HepG2 (cell line): ENCODE measurements at regions not wholly inside any gene's neighbourhood (a gene's known extent, or its start where the extent isn't known, plus 50 kb on each side); places are given as distances from the start of the nearest gene placed in this dataset.

ENCODE experiments used
- CTCF ChIP-seq: sonication (generic); formaldehyde crosslinking; IDR thresholded peaks from 2 replicates; pipeline ENCODE4 v1.5.0; 2020; ENCODE audit warnings: mild to moderate bottlenecking, missing genetic modification reagents, moderate library complexity
- HNF1B ChIP-seq: sonication (generic); formaldehyde crosslinking; IDR thresholded peaks from 2 replicates; pipeline ENCODE4 v1.5.1; 2020; ENCODE audit warnings: mild to moderate bottlenecking, moderate library complexity, missing genetic modification reagents
- ISL2 ChIP-seq: sonication (generic); formaldehyde crosslinking; IDR thresholded peaks from 2 replicates; pipeline ENCODE4 v1.5.0; 2020; ENCODE audit warnings: missing genetic modification reagents
- MED1 ChIP-seq: sonication (generic); formaldehyde crosslinking; IDR thresholded peaks from 2 replicates; pipeline ENCODE4 v1.4.0; 2020; ENCODE audit warnings: missing genetic modification reagents
- MEIS1 ChIP-seq: sonication (generic); formaldehyde crosslinking; IDR thresholded peaks from 2 replicates; pipeline ENCODE4 v1.9.0; 2021; ENCODE audit warnings: mild to moderate bottlenecking, missing genetic modification reagents, moderate library complexity, borderline replicate concordance
- SOX5 ChIP-seq: IDR thresholded peaks from 2 replicates; pipeline ENCODE4 v1.6.1; 2016; ENCODE audit warnings: borderline replicate concordance
- TCF7 ChIP-seq: sonication (generic); IDR thresholded peaks from 2 replicates; pipeline ENCODE4 v1.6.1; 2016; ENCODE audit warnings: antibody characterized with exemption, low read depth
- TEAD3 ChIP-seq: optimal IDR thresholded peaks from 2 replicates; pipeline ENCODE3; 2016; ENCODE audit warnings: borderline replicate concordance
- TFAP4 ChIP-seq: sonication (generic); IDR thresholded peaks from 2 replicates; pipeline ENCODE4 v1.6.1; 2016; ENCODE audit warnings: low read depth, borderline replicate concordance
- ZNF441 ChIP-seq: sonication (generic); formaldehyde crosslinking; IDR thresholded peaks from 2 replicates; pipeline ENCODE4 v1.7.0; 2021; ENCODE audit warnings: missing genetic modification reagents, borderline replicate concordance
- ZNF501 ChIP-seq: sonication (generic); formaldehyde crosslinking; IDR thresholded peaks from 2 replicates; pipeline ENCODE4 v1.5.1; 2020; ENCODE audit warnings: mild to moderate bottlenecking, moderate library complexity, missing genetic modification reagents
- ZNF512 ChIP-seq: sonication (generic); formaldehyde crosslinking; IDR thresholded peaks from 2 replicates; pipeline ENCODE4 v1.4.0; 2020; ENCODE audit warnings: mild to moderate bottlenecking, missing genetic modification reagents
- ZNF598 ChIP-seq: sonication (generic); formaldehyde crosslinking; IDR thresholded peaks from 2 replicates; pipeline ENCODE4 v1.5.1; 2020; ENCODE audit warnings: mild to moderate bottlenecking, missing genetic modification reagents, borderline replicate concordance
- TF ChIP-seq, protein P1 (sequence below): sonication (generic); formaldehyde crosslinking; IDR thresholded peaks from 2 replicates; pipeline ENCODE4 v1.5.1; 2020; ENCODE audit warnings: mild to moderate bottlenecking, missing genetic modification reagents, moderate library complexity
- TF ChIP-seq, protein P2 (sequence below): sonication (generic); formaldehyde crosslinking; IDR thresholded peaks from 2 replicates; pipeline ENCODE4 v1.4.0; 2020; ENCODE audit warnings: missing genetic modification reagents

GRCh38 chr2:181803903-181804799 lies 87.4 kb upstream of the ITPRID2 start (continued):
- TF ChIP-seq TEAD3 (CRISPR knock-in tag) = peak; percentile 61
- peak; percentile 9; the same call in 1 of the 2 replicates for TF ChIP-seq TCF7
- TF ChIP-seq SOX5 = peak; percentile 63
- peak; percentile 56; the same call in 1 of the 2 replicates for TF ChIP-seq ZNF598 (CRISPR knock-in tag)
- TF ChIP-seq MED1 (CRISPR knock-in tag) = peak; percentile 57; the same call in 1 of the 2 replicates
- TF ChIP-seq HNF1B (CRISPR knock-in tag) = peak; percentile 35; the same call in 1 of the 2 replicates
- TF ChIP-seq, protein P1, sequence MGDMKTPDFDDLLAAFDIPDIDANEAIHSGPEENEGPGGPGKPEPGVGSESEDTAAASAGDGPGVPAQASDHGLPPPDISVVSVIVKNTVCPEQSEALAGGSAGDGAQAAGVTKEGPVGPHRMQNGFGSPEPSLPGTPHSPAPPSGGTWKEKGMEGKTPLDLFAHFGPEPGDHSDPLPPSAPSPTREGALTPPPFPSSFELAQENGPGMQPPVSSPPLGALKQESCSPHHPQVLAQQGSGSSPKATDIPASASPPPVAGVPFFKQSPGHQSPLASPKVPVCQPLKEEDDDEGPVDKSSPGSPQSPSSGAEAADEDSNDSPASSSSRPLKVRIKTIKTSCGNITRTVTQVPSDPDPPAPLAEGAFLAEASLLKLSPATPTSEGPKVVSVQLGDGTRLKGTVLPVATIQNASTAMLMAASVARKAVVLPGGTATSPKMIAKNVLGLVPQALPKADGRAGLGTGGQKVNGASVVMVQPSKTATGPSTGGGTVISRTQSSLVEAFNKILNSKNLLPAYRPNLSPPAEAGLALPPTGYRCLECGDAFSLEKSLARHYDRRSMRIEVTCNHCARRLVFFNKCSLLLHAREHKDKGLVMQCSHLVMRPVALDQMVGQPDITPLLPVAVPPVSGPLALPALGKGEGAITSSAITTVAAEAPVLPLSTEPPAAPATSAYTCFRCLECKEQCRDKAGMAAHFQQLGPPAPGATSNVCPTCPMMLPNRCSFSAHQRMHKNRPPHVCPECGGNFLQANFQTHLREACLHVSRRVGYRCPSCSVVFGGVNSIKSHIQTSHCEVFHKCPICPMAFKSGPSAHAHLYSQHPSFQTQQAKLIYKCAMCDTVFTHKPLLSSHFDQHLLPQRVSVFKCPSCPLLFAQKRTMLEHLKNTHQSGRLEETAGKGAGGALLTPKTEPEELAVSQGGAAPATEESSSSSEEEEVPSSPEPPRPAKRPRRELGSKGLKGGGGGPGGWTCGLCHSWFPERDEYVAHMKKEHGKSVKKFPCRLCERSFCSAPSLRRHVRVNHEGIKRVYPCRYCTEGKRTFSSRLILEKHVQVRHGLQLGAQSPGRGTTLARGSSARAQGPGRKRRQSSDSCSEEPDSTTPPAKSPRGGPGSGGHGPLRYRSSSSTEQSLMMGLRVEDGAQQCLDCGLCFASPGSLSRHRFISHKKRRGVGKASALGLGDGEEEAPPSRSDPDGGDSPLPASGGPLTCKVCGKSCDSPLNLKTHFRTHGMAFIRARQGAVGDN = peak; percentile 64
- peak; percentile 74; the same call in 1 of the 2 replicates for TF ChIP-seq ZNF441 (CRISPR knock-in tag)
- peak; percentile 70; the same call in 1 of the 2 replicates for TF ChIP-seq MEIS1 (CRISPR knock-in tag)
- TF ChIP-seq ZNF501 = peak; percentile 85
- TF ChIP-seq ZNF512 (CRISPR knock-in tag) = 0 out of 2 replicates have a peak, but pooled peaks have one; percentile 38
- peak; percentile 27; the same call in 1 of the 2 replicates for TF ChIP-seq TFAP4
- TF ChIP-seq, protein P2, sequence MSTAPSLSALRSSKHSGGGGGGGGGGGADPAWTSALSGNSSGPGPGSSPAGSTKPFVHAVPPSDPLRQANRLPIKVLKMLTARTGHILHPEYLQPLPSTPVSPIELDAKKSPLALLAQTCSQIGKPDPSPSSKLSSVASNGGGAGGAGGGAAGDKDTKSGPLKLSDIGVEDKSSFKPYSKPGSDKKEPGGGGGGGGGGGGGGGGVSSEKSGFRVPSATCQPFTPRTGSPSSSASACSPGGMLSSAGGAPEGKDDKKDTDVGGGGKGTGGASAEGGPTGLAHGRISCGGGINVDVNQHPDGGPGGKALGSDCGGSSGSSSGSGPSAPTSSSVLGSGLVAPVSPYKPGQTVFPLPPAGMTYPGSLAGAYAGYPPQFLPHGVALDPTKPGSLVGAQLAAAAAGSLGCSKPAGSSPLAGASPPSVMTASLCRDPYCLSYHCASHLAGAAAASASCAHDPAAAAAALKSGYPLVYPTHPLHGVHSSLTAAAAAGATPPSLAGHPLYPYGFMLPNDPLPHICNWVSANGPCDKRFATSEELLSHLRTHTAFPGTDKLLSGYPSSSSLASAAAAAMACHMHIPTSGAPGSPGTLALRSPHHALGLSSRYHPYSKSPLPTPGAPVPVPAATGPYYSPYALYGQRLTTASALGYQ (CRISPR knock-in tag) = peak; percentile 64; the same call in 1 of the 2 replicates
- 0 out of 2 replicates have a peak, but pooled peaks have one; percentile 22 for TF ChIP-seq ISL2
- peak; percentile 20; the same call in 1 of the 2 replicates for TF ChIP-seq CTCF (CRISPR knock-in tag)
